GM06990 (cell line): ENCODE measurements at regions not wholly inside any gene's neighbourhood (a gene's known extent, or its start where the extent isn't known, plus 50 kb on each side); places are given as distances from the start of the nearest gene placed in this dataset.

Experiments
- DNase-seq: peaks from one replicate; pipeline ENCODE4 v3.0.0-alpha.2; 2011; ENCODE audit not compliant: insufficient read length; ENCODE audit errors: extremely low read depth
- H3K27me3 ChIP-seq: replicated peaks from 2 replicates; pipeline ENCODE4 v1.6.0; 2011; ENCODE audit warnings: low read length; ENCODE audit not compliant: control insufficient read depth, insufficient read depth
- H3K36me3 ChIP-seq: 2 replicates; pipeline ENCODE4 v1.5.1; 2011; ENCODE audit warnings: low read length; ENCODE audit not compliant: control insufficient read depth, insufficient read depth
- H3K4me3 ChIP-seq: replicated peaks from 2 replicates; pipeline ENCODE4 v1.5.1; 2011; ENCODE audit warnings: low read depth, mild to moderate bottlenecking, control low read depth, low read length
- CTCF ChIP-seq: IDR thresholded peaks from 2 replicates; pipeline ENCODE4 v1.5.1; 2011; ENCODE audit warnings: low read length, control low read depth, mild to moderate bottlenecking, inconsistent platforms; ENCODE audit not compliant: insufficient read depth, poor library complexity, severe bottlenecking

- no peak for TF ChIP-seq CTCF
- no peaks in the 10 kb centered on the region for H3K27me3 ChIP-seq
- peak; percentile 22 for DNase-seq
- no peak overlapping the region for H3K4me3 ChIP-seq
- no peaks in the 10 kb centered on the region for H3K36me3 ChIP-seq
These were observed 721.9 kb upstream of the ACVR2A start for GRCh38 chr2:147122944-147123343.

GRCh38 chr2:147110962-147111361 lies 733.9 kb upstream of the ACVR2A start:
- Histone ChIP-seq H3K4me3 (no peak overlapping the region), H3K36me3 (no peaks in the 10 kb centered on the region), H3K27me3 (no peaks in the 10 kb centered on the region)
- TF ChIP-seq CTCF = no peak
- DNase-seq = no peak

GRCh38 chr2:147110317-147110716 lies 734.5 kb upstream of the ACVR2A start:
- Histone ChIP-seq H3K27me3 (no peaks in the 10 kb centered on the region), H3K4me3 (no peak overlapping the region), H3K36me3 (no peaks in the 10 kb centered on the region)
- no peak for TF ChIP-seq CTCF
- no peak for DNase-seq

GRCh38 chr2:147109291-147109690 lies 735.5 kb upstream of the ACVR2A start:
- DNase-seq = no peak
- Histone ChIP-seq H3K27me3 (no peaks in the 10 kb centered on the region), H3K36me3 (no peaks in the 10 kb centered on the region), H3K4me3 (no peak overlapping the region)
- TF ChIP-seq CTCF = no peak

GRCh38 chr2:147108548-147108947 lies 736.3 kb upstream of the ACVR2A start:
- H3K36me3 ChIP-seq = no peaks in the 10 kb centered on the region
- DNase-seq = no peak
- no peak for TF ChIP-seq CTCF
- H3K27me3 ChIP-seq = no peaks in the 10 kb centered on the region
- no peak overlapping the region for H3K4me3 ChIP-seq
